SK-N-SH (cell line): ENCODE measurements at regions not wholly inside any gene's neighbourhood (a gene's known extent, or its start where the extent isn't known, plus 50 kb on each side); places are given as distances from the start of the nearest gene placed in this dataset.

ENCODE experiments used
- ELF1 ChIP-seq: IDR thresholded peaks from 2 replicates; pipeline ENCODE4 v1.4.0; 2012
- TF ChIP-seq, protein P1 (sequence below): fragments of 200-600 bp; sonication (generic); IDR thresholded peaks from 2 replicates; pipeline ENCODE4 v1.6.1; 2017; ENCODE audit warnings: antibody characterized with exemption, mild to moderate bottlenecking, moderate library complexity

DNA sequence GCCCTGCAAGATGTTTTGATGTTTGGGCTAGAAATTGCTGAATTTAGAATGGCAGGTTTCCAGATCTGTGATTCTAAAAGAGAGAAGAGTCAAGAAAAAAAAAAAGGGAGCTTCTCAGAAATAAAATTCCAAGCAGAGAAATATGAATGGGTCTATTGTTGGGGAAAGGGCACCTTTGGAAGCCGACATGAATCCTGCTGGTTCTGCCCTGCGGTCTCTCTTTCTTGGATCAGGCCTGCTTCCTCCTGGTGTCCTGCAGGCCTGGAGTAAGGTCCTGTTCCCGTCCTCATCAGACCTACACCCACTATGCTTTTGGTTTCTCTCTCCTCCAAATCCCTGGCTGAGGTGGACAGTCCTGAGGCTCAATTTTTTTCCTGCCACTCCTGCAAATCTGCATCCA lies 109.8 kb upstream of the TRIM2 start:
- TF ChIP-seq, protein P1, sequence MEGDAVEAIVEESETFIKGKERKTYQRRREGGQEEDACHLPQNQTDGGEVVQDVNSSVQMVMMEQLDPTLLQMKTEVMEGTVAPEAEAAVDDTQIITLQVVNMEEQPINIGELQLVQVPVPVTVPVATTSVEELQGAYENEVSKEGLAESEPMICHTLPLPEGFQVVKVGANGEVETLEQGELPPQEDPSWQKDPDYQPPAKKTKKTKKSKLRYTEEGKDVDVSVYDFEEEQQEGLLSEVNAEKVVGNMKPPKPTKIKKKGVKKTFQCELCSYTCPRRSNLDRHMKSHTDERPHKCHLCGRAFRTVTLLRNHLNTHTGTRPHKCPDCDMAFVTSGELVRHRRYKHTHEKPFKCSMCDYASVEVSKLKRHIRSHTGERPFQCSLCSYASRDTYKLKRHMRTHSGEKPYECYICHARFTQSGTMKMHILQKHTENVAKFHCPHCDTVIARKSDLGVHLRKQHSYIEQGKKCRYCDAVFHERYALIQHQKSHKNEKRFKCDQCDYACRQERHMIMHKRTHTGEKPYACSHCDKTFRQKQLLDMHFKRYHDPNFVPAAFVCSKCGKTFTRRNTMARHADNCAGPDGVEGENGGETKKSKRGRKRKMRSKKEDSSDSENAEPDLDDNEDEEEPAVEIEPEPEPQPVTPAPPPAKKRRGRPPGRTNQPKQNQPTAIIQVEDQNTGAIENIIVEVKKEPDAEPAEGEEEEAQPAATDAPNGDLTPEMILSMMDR, result no peak
- TF ChIP-seq ELF1, result no peak
